HG03521 (cell line): ENCODE measurements at regions not wholly inside any gene's neighbourhood (a gene's known extent, or its start where the extent isn't known, plus 50 kb on each side); places are given as distances from the start of the nearest gene placed in this dataset.
"Not testable (repeated sequence)": the region's sequence is repeated elsewhere in the genome, so short reads cannot be mapped to it uniquely, and the experiment has no call there.

Experiments
- ATAC-seq: cut with Tn5 transposase; IDR thresholded peaks from one replicate; pipeline ENCODE4 v1.9.1; 2021; ENCODE audit warnings: mild to moderate bottlenecking, moderate library complexity; ENCODE audit not compliant: unreplicated experiment

- ATAC-seq = no peak
Measured at GRCh38 chr4:188370777-188371176, 231.5 kb downstream of the TRIML1 start.

GRCh38 chr4:188372058-188372457 lies 232.8 kb downstream of the TRIML1 start:
- no peak for ATAC-seq

GRCh38 chr4:188372829-188373228 lies 233.6 kb downstream of the TRIML1 start:
- ATAC-seq = no peak

- ATAC-seq = no peak
Measured at GRCh38 chr4:188374871-188375270, 235.6 kb downstream of the TRIML1 start.

- ATAC-seq = no peak
Measured at GRCh38 chr4:188377816-188378215, 238.6 kb downstream of the TRIML1 start.

GRCh38 chr4:188383180-188383579 lies 243.9 kb downstream of the TRIML1 start:
- ATAC-seq = no peak

GRCh38 chr4:188387179-188387791 lies 248.0 kb downstream of the TRIML1 start:
- no peak for ATAC-seq

GRCh38 chr4:188391349-188391748 lies 252.1 kb downstream of the TRIML1 start:
- not testable (repeated sequence) for ATAC-seq

- ATAC-seq = no peak
Measured at GRCh38 chr4:188396037-188396436, 256.8 kb downstream of the TRIML1 start.

- no peak for ATAC-seq
Measured at GRCh38 chr4:188399834-188400233, 260.6 kb downstream of the TRIML1 start.

- ATAC-seq = no peak
Measured at GRCh38 chr4:188400451-188400850, 261.2 kb downstream of the TRIML1 start.

GRCh38 chr4:188403272-188403671 lies 264.0 kb downstream of the TRIML1 start:
- ATAC-seq = no peak

- not testable (repeated sequence) for ATAC-seq
Measured at GRCh38 chr4:188405071-188405835, 266.0 kb downstream of the TRIML1 start.

- ATAC-seq = no peak
Measured at GRCh38 chr4:188408244-188409030, 269.2 kb downstream of the TRIML1 start.

- no peak for ATAC-seq
Measured at GRCh38 chr4:188409851-188410250, 270.6 kb downstream of the TRIML1 start.

- ATAC-seq = no peak
Measured at GRCh38 chr4:188411805-188412204, 272.6 kb downstream of the TRIML1 start.

- ATAC-seq = no peak
Measured at GRCh38 chr4:188412499-188412898, 273.3 kb downstream of the TRIML1 start.

- no peak for ATAC-seq
Measured at GRCh38 chr4:188414441-188414840, 275.2 kb downstream of the TRIML1 start.

GRCh38 chr4:188417181-188417580 lies 277.9 kb downstream of the TRIML1 start:
- no peak for ATAC-seq

GRCh38 chr4:188423039-188423438 lies 283.8 kb downstream of the TRIML1 start:
- no peak for ATAC-seq

- no peak for ATAC-seq
Measured at GRCh38 chr4:188428935-188429334, 289.7 kb downstream of the TRIML1 start.

- no peak for ATAC-seq
Measured at GRCh38 chr4:188429965-188430364, 290.7 kb downstream of the TRIML1 start.
